GM18907 (cell line): ENCODE measurements at regions not wholly inside any gene's neighbourhood (a gene's known extent, or its start where the extent isn't known, plus 50 kb on each side); places are given as distances from the start of the nearest gene placed in this dataset.
"Not testable (repeated sequence)": the region's sequence is repeated elsewhere in the genome, so short reads cannot be mapped to it uniquely, and the experiment has no call there.

Source experiments
- ATAC-seq: cut with Tn5 transposase; IDR thresholded peaks from one replicate; pipeline ENCODE4 v1.9.1; 2021; ENCODE audit warnings: mild to moderate bottlenecking, moderate library complexity; ENCODE audit not compliant: unreplicated experiment

DNA sequence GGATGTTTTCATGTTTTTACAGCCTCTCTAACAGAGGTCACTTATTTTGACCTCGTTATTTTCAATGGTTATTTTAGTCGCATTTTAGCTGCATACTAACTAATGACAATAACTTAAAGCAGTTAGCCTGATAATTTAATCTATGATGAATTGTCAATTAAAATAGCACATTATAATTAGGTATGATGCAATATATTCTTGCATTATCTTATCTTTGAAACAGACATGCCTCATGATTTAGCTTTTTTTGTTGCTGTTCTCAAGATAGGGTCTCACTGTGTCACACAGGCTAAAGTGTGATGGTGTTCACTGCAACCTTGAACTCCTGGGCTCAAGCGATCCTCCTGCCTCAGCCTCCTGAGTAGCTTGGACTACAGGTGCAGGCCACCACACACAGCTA lies 126.4 kb downstream of the KBTBD2 start:
- ATAC-seq = no peak

DNA sequence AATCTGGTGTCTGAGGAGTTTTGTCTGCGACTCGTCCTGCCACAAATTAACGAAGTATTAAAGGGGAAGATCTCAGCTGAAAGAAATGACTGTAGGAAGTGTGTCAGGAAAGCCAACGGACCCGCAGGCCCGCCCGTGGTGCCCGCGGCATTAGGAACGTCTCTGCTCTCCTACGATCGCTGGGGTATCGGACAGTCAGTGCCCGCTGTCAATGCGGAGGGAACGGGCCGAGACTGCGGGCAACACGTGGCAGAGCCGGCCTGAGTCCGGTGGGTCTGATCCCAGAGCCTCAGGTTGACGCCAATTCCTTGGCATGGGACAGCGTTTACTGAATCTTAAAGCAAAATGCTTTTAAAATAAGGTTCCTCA lies 128.7 kb downstream of the KBTBD2 start:
- no peak for ATAC-seq

DNA sequence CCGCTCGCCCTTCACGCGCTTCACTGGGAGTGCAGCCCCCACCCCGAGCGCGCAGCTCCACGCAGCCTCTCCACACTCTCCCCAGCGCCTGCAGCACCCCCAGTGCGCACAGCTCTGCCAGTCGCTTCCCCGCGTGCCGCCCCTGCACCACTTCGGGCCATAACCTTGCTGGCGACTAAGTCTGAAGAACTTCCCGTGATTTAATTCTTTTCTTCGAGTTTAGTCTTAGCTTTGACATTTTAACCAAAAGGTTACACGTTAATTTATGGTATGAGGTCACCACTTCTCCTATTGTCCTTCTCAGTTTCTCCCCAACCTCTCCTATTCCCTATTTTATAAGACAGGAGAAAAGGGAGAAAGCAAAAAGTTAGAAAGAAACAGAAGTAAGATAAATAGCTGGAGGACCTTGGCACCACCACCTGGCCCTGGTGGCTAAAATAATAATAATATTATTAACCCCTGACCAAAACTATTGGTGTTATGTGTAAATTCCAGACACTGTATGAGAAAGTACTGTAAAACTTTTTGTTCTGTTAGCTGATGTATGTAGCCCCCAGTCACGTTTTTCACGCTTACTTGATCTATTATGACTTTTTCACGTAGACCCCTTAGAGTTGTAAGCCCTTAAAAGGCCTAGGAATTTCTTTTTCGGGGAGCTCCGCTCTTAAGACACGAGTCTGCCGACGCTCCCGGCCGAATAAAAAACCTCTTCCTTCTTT lies 129.2 kb downstream of the KBTBD2 start:
- not testable (repeated sequence) for ATAC-seq

DNA sequence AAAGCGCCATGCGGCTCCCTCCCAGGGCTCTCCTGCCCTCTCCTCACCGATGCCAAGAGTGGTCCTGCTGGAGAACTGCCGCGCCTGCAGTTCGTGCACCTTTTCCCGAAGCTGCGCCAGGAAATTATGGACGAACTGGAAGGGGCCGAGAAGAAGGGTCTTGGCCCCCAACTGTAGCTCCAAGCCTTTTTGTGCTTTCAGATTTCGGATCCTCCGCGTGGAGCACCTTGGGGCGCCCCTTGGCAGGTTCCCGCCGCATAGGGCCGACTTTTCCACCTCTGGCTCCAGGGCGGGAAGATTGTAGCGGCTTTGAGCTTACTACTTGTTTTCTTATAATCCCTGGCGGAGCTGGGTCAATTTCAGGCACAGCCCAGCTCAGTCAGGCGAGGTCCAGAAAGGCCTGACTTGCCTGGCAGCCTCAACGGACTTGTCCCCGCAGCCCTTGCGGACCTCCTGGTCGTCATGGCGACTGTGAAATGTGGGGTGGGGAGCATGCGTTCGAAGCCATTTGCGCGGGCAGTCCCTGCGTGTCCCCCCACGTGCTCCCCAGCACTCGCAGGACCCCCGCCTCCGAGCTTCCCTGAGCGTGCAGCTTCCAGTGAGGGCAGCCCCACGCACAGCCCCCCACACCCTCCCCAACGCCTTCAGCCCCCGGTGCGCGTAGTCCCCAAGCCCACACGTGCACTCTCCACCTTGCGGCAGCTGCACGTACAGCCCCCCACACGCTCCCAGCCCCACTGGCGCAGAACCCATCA lies 129.9 kb downstream of the KBTBD2 start:
- no peak for ATAC-seq

DNA sequence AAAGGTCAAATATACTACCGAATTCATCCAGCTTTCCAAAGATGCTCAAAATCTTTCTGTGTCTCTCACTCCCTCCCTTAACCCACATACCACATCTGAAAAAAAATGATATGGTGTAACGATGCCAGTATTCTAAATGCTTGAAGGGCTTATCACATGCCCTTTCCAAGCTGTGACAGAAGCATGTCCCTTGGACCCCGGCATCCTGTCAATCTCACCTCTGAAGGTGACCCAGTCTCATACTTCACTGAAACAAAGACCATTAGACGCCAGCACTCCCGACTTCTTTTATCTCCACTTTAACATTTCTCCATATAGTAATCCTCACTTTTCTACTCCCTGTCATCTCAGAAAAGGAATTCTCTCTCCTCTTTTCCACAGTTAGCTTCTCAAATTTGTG lies 130.8 kb downstream of the KBTBD2 start:
- not testable (repeated sequence) for ATAC-seq

DNA sequence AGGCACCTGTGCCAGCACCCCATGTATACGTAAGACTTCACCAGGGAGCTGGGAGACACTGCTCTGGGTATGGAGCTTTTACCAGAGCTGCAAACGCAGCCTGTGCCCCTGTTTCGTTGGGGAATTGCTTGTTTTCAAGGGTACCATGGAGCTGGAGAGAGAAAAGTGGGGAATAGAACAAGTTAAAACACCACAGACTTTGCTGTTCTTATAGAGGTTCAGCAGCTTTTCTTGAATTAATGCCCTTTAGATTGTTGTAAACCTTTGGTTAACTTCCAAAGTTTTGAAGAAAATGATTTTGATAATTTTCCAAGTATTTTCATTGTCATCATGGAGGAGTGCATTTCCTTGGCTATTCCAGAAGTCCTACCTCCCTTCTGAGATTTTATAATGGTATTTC lies 131.7 kb downstream of the KBTBD2 start:
- ATAC-seq = not testable (repeated sequence)

DNA sequence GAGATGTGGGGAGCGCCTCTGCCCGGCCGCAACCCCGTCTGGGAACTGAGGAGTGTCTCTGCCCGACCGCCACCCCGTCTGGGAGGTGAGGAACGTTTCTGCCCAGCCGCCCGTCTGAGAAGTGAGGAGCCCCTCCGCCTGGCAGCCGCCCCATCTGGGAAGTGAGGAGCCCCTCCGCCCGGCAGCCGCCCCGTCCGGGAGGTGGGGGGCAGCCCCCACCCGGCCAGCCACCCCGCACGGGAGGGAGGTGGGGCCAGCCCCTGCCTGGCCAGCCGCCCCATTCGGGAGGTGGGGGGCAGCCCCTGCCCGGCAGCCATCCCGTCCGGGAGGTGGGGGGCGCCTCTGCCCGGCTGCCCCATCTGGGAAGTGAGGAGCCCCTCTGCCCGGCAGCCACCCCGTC lies 137.7 kb downstream of the KBTBD2 start:
- ATAC-seq = not testable (repeated sequence)

DNA sequence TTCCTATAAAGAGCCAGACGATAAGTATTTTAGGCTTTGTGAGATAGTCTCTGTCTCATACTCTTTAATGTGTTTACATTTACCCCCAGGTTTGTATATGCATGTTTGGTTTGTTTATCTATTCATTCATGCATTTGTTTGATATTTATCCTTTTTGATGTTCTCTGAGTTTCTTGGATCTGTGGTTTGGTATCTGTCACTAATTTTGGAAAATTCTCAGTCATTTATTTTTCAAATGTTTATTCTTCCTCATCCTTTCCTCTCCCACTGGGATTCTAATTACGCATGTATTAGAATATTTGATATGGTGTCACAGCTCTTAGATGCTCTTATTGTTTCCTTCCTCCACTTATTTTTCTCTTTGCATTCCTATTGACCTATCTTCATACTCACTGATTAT lies 143.2 kb downstream of the KBTBD2 start:
- ATAC-seq = not testable (repeated sequence)

DNA sequence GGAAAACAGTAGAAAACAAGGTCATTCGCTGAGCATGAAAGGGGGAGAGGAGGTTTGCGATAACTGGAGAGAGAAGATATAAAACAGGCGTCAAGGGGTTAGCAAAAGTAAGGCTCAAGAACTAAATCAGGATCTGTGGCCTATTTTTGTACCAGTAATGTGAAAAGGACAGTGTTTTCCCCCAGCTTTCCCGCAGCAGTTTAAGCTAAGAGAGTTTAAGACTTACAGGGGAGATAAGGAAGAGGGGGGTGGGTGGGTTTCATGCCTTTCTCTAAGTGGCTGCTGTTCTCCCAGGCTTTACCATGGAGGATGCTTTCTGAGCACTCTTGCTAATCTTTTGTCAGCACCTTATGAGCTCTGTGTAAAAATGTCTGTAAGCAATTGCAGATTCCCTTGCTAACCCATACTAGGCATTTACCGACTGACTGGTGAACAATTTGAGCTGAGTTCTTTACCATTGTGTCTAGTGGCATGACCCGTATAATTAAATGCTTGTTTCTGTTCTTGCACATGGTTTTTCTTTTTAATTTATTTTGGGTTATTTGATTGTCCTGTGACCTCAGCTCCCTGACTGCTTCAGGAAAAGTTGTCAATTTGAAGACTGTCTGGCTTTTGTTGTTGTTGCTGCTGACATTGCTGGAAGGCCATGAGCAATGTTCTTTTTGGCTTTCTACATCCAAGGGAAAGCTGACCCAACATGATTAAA lies 144.0 kb downstream of the KBTBD2 start:
- ATAC-seq = not testable (repeated sequence)

DNA sequence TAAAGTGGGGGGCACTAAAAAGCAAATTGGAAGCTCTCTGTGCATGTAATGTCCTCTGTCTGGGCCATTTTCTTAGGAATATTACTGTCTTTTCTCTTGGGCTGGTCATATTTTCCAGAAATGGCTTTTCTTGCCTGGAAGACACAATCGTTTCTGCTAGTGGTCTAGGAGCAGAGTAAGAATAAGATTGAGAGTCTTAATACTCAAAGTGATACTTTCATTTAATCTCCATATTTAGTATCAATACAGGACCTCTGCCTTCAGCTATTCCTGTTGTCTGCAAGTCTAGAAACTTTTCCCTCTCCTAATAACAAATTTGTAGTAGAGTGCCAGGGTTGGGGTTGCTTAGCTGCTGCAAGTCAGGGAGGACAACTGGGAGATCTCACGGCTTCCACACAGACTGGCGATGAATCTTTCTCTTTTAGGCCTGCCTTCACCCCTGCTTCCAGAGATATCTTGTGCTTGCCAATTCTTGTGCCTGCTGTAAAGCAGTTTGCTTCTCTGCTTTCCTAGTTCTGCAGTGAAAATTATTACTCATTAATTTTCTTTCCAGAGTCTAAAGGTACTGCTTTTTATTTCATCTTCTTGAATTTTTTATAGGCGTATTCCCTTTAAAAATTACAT lies 149.6 kb downstream of the KBTBD2 start:
- ATAC-seq = not testable (repeated sequence)

DNA sequence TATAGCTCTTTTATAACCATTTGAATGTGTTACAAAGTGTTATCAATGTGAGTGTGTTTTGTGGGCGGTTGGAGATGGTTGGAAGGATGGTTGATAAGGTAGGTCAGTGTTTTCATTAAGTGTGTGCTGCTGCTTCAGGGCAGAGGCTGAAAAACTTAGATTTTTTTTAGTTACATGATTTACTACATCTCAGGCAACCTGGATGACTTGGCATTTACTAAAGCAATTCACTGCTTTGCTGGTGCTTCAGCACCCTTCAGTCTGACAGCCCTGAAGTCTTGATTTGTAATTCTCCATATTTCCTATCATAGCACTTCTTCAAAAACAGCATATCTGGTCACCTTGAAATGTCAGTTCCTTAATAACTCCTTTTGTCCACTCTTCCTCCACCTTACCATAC lies 151.8 kb downstream of the KBTBD2 start:
- ATAC-seq = not testable (repeated sequence)

DNA sequence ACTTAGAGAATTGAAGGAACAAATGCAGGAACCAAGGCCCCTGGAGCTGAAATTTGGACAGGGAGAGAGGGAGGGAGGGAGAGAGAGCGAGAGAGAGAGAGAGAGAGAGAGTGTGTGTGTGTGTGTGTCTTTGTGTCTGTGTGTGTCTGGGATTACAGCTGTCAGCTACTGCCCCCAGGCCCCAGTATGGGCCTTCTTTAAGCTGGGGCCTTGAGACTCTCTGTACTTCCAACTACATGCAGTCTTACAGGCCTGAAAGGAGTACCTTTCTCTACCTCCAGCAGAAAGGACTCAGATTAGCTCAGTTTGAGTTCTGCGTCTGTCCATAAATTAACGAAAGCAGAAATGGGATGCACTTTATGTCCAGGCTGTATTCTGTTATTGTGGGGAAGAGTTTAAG lies 153.2 kb downstream of the KBTBD2 start:
- not testable (repeated sequence) for ATAC-seq

DNA sequence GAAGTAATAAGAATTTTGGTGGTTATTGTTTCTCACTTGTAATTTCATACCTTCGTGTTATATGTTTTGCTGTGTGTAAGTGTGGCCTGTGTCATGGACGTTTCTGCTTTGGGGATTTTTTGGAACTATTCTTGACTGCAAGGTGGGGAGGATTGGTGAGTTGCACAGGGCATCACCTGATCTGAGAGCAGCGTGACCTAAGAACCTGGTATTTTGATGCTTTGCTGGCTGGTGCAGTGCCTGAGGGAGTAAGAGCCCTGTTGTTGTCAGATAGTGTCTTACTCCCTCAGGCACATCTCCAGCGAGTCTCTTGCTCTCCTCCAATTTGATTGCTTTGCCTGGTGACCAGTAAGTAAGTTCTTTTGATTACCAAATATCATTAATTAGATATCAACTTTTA lies 158.8 kb downstream of the KBTBD2 start:
- not testable (repeated sequence) for ATAC-seq

DNA sequence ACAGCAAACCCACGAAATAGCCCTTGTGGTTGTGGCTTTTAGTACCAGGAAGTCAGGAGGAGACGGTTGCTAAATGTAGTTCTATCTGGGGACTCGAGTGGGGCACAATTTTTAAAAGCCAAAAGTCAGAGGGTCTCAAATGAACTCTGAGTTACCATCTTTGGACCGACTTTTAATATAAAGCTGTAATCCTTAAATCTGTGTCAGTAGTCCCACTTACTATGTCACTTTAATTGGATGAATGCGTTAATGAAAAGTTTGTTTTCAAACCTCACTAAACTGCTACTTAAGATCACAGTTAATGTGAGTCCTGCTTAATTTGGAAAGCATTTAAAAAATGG lies 162.3 kb downstream of the KBTBD2 start:
- ATAC-seq = not testable (repeated sequence)

DNA sequence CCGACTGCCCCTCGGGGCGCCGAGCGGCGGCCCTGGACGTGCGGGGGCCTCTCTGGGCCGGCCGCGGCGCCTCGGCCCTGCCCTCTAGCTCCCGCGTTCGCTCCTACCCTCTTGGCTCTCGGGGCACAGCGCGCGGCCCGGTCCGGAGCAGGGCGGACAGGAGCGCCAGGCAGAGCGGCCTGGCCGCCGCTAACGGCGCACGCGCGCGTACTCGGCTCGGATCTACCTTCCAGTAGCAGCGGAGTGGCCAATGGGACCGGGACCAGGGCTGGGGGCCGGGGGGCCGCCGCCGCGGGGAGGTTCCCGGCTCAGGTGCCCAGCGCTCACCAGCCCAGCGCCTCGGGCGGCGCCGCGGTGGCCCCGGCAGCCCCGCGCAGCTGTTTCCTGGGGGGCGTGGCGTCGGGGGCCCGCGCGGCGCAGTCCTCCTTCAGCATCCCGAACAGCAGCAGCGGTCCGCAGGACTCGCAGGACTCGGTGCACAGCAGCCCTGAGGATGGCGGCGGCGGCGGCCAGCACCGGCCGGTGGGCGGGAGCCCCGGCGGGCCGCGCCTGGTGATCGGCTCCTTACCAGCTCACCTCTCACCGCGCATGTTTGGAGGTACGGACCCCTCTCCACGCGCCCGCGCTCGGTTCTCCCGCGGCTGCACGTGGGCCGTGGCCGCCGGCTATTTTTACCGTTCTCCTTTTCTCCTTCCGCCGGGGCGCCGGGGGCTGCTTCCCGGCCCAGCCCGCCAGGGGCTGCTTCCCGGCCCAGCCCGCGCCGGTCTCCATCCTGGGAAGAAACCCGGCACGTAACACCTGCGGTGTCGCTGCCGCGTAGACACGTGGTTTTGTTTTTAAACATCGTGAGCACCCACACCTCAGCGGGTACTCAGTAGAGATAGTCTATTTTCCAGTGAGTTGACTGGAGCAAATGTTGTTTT lies 162.9 kb downstream of the KBTBD2 start:
- peak; percentile 80 for ATAC-seq

DNA sequence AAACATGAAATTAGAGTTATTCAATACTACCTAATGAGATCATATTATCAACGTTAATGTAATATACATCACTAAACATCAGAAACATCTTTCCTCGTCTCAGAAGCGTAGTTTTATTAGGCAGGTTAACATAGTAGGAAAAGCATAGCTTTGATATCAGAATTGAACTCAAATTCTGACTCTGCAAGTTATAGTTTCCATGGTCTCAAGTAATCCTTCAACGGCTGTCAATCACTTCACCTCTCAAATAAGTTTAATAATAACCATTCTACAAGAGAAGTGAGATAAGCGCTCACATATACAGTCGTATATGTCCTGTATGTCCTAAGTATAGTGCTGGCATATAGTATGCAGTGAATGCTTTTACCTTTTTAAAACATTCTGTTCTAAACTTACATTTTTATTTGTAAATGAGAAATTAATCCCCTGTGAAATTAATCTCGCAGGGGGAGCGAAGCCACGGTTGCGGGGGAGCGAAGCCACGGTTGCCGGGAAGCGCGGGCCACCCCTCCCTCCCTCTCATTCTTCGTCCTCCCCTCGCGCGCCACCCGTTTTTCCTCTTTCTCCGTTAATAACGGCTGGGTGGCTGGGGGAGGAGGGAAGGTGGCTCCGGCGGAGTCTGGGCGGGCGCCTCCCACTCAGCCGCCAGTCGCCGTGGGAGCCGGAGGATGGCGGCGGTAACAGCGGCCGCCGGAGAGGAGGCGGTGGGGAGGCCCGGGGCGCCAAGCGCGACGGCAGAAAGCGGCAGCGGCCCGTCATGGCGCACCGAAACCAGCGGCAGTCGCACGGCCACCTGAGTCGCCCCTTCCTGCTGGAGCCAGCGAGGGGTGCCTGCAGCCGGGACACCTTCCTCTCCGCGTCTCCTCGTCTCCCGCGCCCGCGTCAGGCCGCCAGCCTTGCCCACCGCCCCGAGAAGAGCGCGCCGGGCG lies 163.8 kb downstream of the KBTBD2 start:
- peak; percentile 69 for ATAC-seq

DNA sequence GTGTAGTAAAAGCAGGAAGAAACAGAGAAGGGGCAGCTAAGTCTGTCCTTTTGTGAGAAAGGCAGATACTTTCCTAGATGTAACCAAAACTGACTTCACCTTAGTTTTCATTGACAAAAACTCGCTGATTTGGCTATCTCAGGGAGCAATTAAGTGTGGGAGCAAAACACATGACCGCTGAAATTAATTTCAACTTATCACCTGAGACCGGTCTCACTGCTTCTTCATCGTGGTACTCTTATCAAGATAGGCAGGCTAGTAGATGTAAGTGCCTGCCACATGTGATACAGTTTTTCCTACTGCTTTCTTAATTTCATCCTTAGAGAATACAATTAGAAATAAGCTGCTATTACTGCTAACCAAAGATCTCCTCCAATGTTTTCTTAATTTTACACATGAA lies 168.7 kb downstream of the KBTBD2 start:
- not testable (repeated sequence) for ATAC-seq

DNA sequence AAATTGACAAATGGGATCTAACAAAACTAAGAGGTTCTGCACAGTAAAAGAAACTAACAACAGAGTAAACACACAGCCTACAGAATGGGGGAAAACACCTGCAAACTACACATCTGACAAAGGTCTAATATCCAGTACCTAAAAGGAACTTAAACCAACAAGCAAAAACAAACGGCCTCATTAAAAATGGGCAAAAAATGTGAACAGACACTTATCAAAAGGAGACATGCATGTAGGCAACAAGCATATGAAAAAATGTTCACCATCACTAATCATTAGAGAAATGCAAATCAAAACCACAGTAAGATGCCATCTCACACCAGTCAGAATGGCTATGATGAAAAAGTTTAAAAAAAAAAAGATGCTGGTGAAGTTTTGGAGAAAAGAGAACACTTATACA lies 197.4 kb downstream of the KBTBD2 start:
- no peak for ATAC-seq
